ENCODE measurements at regions not wholly inside any gene's neighbourhood (a gene's known extent, or its start where the extent isn't known, plus 50 kb on each side); places are given as distances from the start of the nearest gene placed in this dataset.

- dilution Hi-C loops (cut with MboI; ENCODE audit: extremely low pct_ligation_motif_present, low sequenced_read_pairs), result no loop called here
- Histone ChIP-seq H3K4me3 (ENCODE audit: control insufficient read depth in 2 of 3, extremely low read depth in 1 of 3, insufficient read depth in 2 of 3, low read depth in 1 of 3, low read length in 3 of 3) (no peak overlapping the region), H3K9me3 (ENCODE audit: control insufficient read depth, low read depth, low read length) (no peaks in the 10 kb centered on the region), H3K9me1 (ENCODE audit: control insufficient read depth, extremely low read depth, insufficient read depth, low read length) (no peaks in the 10 kb centered on the region), H3K79me2 (ENCODE audit: control insufficient read depth, insufficient read depth, low read length) (no peaks in the 10 kb centered on the region), H3K9ac (ENCODE audit: control insufficient read depth, extremely low read depth, insufficient read depth, low read length) (no peak overlapping the region), H2AFZ (ENCODE audit: control insufficient read depth, low read length) (no peak overlapping the region), H3K4me1 (ENCODE audit: control insufficient read depth, extremely low read depth, insufficient read depth, low read length) (no peaks in the 10 kb centered on the region), H3K4me2 (ENCODE audit: control insufficient read depth, extremely low read depth, insufficient read depth, low read depth, low read length) (no peak overlapping the region), H4K20me1 (ENCODE audit: control insufficient read depth, extremely low read depth, insufficient read depth, low read length) (no peaks in the 10 kb centered on the region), H3K27ac (ENCODE audit: control insufficient read depth, insufficient read depth, low read length) (no peak overlapping the region), H3K36me3 (ENCODE audit: control insufficient read depth in 2 of 2, extremely low read depth in 1 of 2, insufficient read depth in 2 of 2, low read length in 2 of 2) (no peaks in the 10 kb centered on the region), H3K27me3 (ENCODE audit: control insufficient read depth, extremely low read depth, insufficient read depth, low read length) (peaks cover 7% of the 10 kb centered on the region)
- TF ChIP-seq CTCF (optimal IDR thresholded peaks at IDR 0.05 in 1 of 3, IDR thresholded peaks at IDR 0.05 in 1 of 3, conservative IDR thresholded peaks at IDR 0.05 in 1 of 3; ENCODE audit: extremely low read depth in 1 of 3, insufficient read depth in 2 of 3, low read length in 3 of 3), result no peak
- DNase-seq (ENCODE audit: low read depth, low spot score) (no peak), FAIRE-seq (no peak)
Measured at GRCh38 chr2:128456281-128456680, 137.6 kb upstream of the HS6ST1 start.

DNA sequence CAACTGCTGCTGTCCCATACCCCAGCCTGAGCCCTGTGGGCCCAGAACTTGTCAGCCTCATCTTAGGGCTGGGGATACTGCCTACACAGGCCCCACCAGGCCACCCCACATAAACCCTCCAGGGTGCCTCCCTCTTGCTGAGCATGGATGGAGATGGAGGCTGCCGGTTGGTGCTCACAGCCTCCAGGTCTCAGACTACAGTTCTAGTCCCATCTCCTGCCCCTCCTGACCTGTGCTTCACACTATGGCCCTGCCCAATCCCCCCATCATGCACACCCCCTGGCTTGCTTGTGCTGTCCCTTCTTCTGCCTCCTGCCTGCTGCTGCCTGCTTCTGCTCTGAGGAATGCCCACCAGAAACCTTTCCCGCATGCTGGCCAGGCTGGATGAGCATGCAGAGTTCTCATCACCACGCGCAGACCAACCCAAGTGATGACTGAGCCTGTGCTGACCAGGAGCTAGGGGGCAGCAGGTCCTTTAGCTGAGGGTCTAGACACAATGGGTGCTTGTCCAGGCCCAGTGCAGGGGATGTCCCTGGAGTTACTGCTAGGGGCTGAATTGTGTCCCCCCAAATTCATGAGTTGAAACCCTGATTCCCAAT, 138.4 kb upstream of the HS6ST1 start:
- dilution Hi-C loops (cut with MboI; ENCODE audit: extremely low pct_ligation_motif_present, low sequenced_read_pairs), result no loop called here
- no peak for DNase-seq (ENCODE audit: low read depth, low spot score)
- H3K36me3 ChIP-seq (ENCODE audit: control insufficient read depth in 2 of 2, extremely low read depth in 1 of 2, insufficient read depth in 2 of 2, low read length in 2 of 2), result no peaks in the 10 kb centered on the region
- H3K27me3 ChIP-seq (ENCODE audit: control insufficient read depth, extremely low read depth, insufficient read depth, low read length), result peaks cover 7% of the 10 kb centered on the region
- no peaks in the 10 kb centered on the region for H3K4me1 ChIP-seq (ENCODE audit: control insufficient read depth, extremely low read depth, insufficient read depth, low read length)
- H3K79me2 ChIP-seq (ENCODE audit: control insufficient read depth, insufficient read depth, low read length), result no peaks in the 10 kb centered on the region
- TF ChIP-seq CTCF (optimal IDR thresholded peaks at IDR 0.05 in 1 of 3, IDR thresholded peaks at IDR 0.05 in 1 of 3, conservative IDR thresholded peaks at IDR 0.05 in 1 of 3; ENCODE audit: extremely low read depth in 1 of 3, insufficient read depth in 2 of 3, low read length in 3 of 3) (no peak), EZH2 (IDR thresholded peaks at IDR 0.05; ENCODE audit: low read length) (no peak)
- no peak overlapping the region for H3K4me2 ChIP-seq (ENCODE audit: control insufficient read depth, extremely low read depth, insufficient read depth, low read depth, low read length)
- no peaks in the 10 kb centered on the region for H3K9me1 ChIP-seq (ENCODE audit: control insufficient read depth, extremely low read depth, insufficient read depth, low read length)
- no peaks in the 10 kb centered on the region for H4K20me1 ChIP-seq (ENCODE audit: control insufficient read depth, extremely low read depth, insufficient read depth, low read length)
- no peaks in the 10 kb centered on the region for H3K9me3 ChIP-seq (ENCODE audit: control insufficient read depth, low read depth, low read length)
- H3K4me3 ChIP-seq (ENCODE audit: control insufficient read depth in 2 of 3, extremely low read depth in 1 of 3, insufficient read depth in 2 of 3, low read depth in 1 of 3, low read length in 3 of 3), result no peak overlapping the region
- H3K27ac ChIP-seq (ENCODE audit: control insufficient read depth, insufficient read depth, low read length), result no peak overlapping the region
- H3K9ac ChIP-seq (ENCODE audit: control insufficient read depth, extremely low read depth, insufficient read depth, low read length), result no peak overlapping the region
- no peak overlapping the region for H2AFZ ChIP-seq (ENCODE audit: control insufficient read depth, low read length)
- FAIRE-seq, result no peak
